ENCODE measurements at regions not wholly inside any gene's neighbourhood (a gene's known extent, or its start where the extent isn't known, plus 50 kb on each side); places are given as distances from the start of the nearest gene placed in this dataset.

GRCh38 chr12:4009979-4010704 lies 136.9 kb upstream of the PARP11 start:
- H3K27ac Mint-ChIP-seq = no peak overlapping the region
- no peaks in the 10 kb centered on the region for H3K36me3 Mint-ChIP-seq (ENCODE audit: low read depth)
- no peak for DNase-seq
- no peaks in the 10 kb centered on the region for H3K4me1 Mint-ChIP-seq
- H3K9me3 Mint-ChIP-seq = no peaks in the 10 kb centered on the region
- intact Hi-C loops (cut with micrococcal nuclease) = no loop called here
- H3K27me3 Mint-ChIP-seq = peaks cover 12% of the 10 kb centered on the region
- H3K4me3 Mint-ChIP-seq = no peak overlapping the region

GRCh38 chr12:4006743-4007142 lies 133.5 kb upstream of the PARP11 start:
- DNase-seq = no peak
- H3K36me3 Mint-ChIP-seq (ENCODE audit: low read depth) = no peaks in the 10 kb centered on the region
- H3K4me3 Mint-ChIP-seq = no peak overlapping the region
- intact Hi-C loops (cut with micrococcal nuclease) = no loop called here
- no peak overlapping the region for H3K27ac Mint-ChIP-seq
- H3K9me3 Mint-ChIP-seq = no peaks in the 10 kb centered on the region
- peaks cover 13% of the 10 kb centered on the region for H3K27me3 Mint-ChIP-seq
- no peaks in the 10 kb centered on the region for H3K4me1 Mint-ChIP-seq

GRCh38 chr12:4005851-4006430 lies 132.7 kb upstream of the PARP11 start:
- DNase-seq = no peak
- intact Hi-C loops (cut with micrococcal nuclease) = no loop called here
- H3K9me3 Mint-ChIP-seq = no peaks in the 10 kb centered on the region
- H3K4me1 Mint-ChIP-seq = no peaks in the 10 kb centered on the region
- peaks cover 12% of the 10 kb centered on the region for H3K27me3 Mint-ChIP-seq
- H3K36me3 Mint-ChIP-seq (ENCODE audit: low read depth) = no peaks in the 10 kb centered on the region
- H3K4me3 Mint-ChIP-seq = no peak overlapping the region
- no peak overlapping the region for H3K27ac Mint-ChIP-seq

- no peak for DNase-seq
- intact Hi-C loops (cut with micrococcal nuclease) = no loop called here
- Mint-ChIP-seq H3K4me3 (no peak overlapping the region), H3K4me1 (peaks cover 5% of the 10 kb centered on the region), H3K27me3 (peaks cover 12% of the 10 kb centered on the region), H3K9me3 (no peaks in the 10 kb centered on the region), H3K27ac (no peak overlapping the region), H3K36me3 (ENCODE audit: low read depth) (no peaks in the 10 kb centered on the region)
Measured at GRCh38 chr12:4003576-4003975, 130.4 kb upstream of the PARP11 start.

GRCh38 chr12:4002601-4003000 lies 129.4 kb upstream of the PARP11 start:
- intact Hi-C loops (cut with micrococcal nuclease) = no loop called here
- Mint-ChIP-seq H3K27me3 (peaks cover 12% of the 10 kb centered on the region), H3K9me3 (no peaks in the 10 kb centered on the region), H3K4me1 (peaks cover 5% of the 10 kb centered on the region), H3K27ac (no peak overlapping the region), H3K36me3 (ENCODE audit: low read depth) (no peaks in the 10 kb centered on the region), H3K4me3 (no peak overlapping the region)
- no peak for DNase-seq

- Mint-ChIP-seq H3K27ac (no peak overlapping the region), H3K4me1 (peaks cover 5% of the 10 kb centered on the region), H3K9me3 (no peaks in the 10 kb centered on the region), H3K27me3 (peaks cover 12% of the 10 kb centered on the region), H3K36me3 (ENCODE audit: low read depth) (no peaks in the 10 kb centered on the region), H3K4me3 (no peak overlapping the region)
- intact Hi-C loops (cut with micrococcal nuclease) = no loop called here
- no peak for DNase-seq
Measured at GRCh38 chr12:4001841-4002240, 128.6 kb upstream of the PARP11 start.

- no peak overlapping the region for H3K4me3 Mint-ChIP-seq
- no peaks in the 10 kb centered on the region for H3K36me3 Mint-ChIP-seq (ENCODE audit: low read depth)
- no peak for DNase-seq
- peaks cover 6% of the 10 kb centered on the region for H3K27me3 Mint-ChIP-seq
- intact Hi-C loops (cut with micrococcal nuclease) = no loop called here
- H3K4me1 Mint-ChIP-seq = peaks cover 5% of the 10 kb centered on the region
- no peak overlapping the region for H3K27ac Mint-ChIP-seq
- no peaks in the 10 kb centered on the region for H3K9me3 Mint-ChIP-seq
Measured at GRCh38 chr12:4001031-4001430, 127.8 kb upstream of the PARP11 start.

- H3K27ac Mint-ChIP-seq = peak overlapping the region; percentile 29
- intact Hi-C loops (cut with micrococcal nuclease) = loop anchor here (5.0 kb wide), 1 partner anchor 527 kb away; no protein-coding TSS in a partner anchor
- no peak overlapping the region for H3K4me3 Mint-ChIP-seq
- H3K36me3 Mint-ChIP-seq (ENCODE audit: low read depth) = no peaks in the 10 kb centered on the region
- no peak for DNase-seq
- no peaks in the 10 kb centered on the region for H3K9me3 Mint-ChIP-seq
- H3K4me1 Mint-ChIP-seq = peaks cover 5% of the 10 kb centered on the region
- peaks cover 2% of the 10 kb centered on the region for H3K27me3 Mint-ChIP-seq
Measured at GRCh38 chr12:3999904-4000303, 126.7 kb upstream of the PARP11 start.

- no peak overlapping the region for H3K4me3 Mint-ChIP-seq
- intact Hi-C loops (cut with micrococcal nuclease) = loop anchor here (5.0 kb wide), 1 partner anchor 528 kb away; no protein-coding TSS in a partner anchor
- H3K4me1 Mint-ChIP-seq = peaks cover 5% of the 10 kb centered on the region
- no peaks in the 10 kb centered on the region for H3K9me3 Mint-ChIP-seq
- H3K27ac Mint-ChIP-seq = no peak overlapping the region
- DNase-seq = no peak
- H3K27me3 Mint-ChIP-seq = peaks cover 3% of the 10 kb centered on the region
- H3K36me3 Mint-ChIP-seq (ENCODE audit: low read depth) = no peaks in the 10 kb centered on the region
Measured at GRCh38 chr12:3998968-3999792, 126.0 kb upstream of the PARP11 start.

- intact Hi-C loops (cut with micrococcal nuclease) = loop anchor here (5.0 kb wide), 1 partner anchor 529 kb away; no protein-coding TSS in a partner anchor
- no peak for DNase-seq
- H3K27ac Mint-ChIP-seq = no peak overlapping the region
- no peak overlapping the region for H3K4me3 Mint-ChIP-seq
- no peaks in the 10 kb centered on the region for H3K9me3 Mint-ChIP-seq
- H3K36me3 Mint-ChIP-seq (ENCODE audit: low read depth) = no peaks in the 10 kb centered on the region
- H3K27me3 Mint-ChIP-seq = peaks cover 7% of the 10 kb centered on the region
- H3K4me1 Mint-ChIP-seq = peaks cover 5% of the 10 kb centered on the region
Measured at GRCh38 chr12:3998397-3998796, 125.2 kb upstream of the PARP11 start.

- intact Hi-C loops (cut with micrococcal nuclease) = loop anchor here (5.0 kb wide), 1 partner anchor 531 kb away; no protein-coding TSS in a partner anchor
Measured at GRCh38 chr12:3996322-3996721, 123.1 kb upstream of the PARP11 start.

GRCh38 chr12:3995306-3995705 lies 122.1 kb upstream of the PARP11 start:
- H3K36me3 Mint-ChIP-seq (ENCODE audit: low read depth) = no peaks in the 10 kb centered on the region
- no peak overlapping the region for H3K27ac Mint-ChIP-seq
- no peak for DNase-seq
- H3K9me3 Mint-ChIP-seq = no peaks in the 10 kb centered on the region
- intact Hi-C loops (cut with micrococcal nuclease) = loop anchor here (1.0 to 5.0 kb wide), 4 partner anchors 111 to 532 kb away; no protein-coding TSS in a partner anchor
- H3K27me3 Mint-ChIP-seq = peaks cover 19% of the 10 kb centered on the region
- no peak overlapping the region for H3K4me3 Mint-ChIP-seq
- H3K4me1 Mint-ChIP-seq = peaks cover 3% of the 10 kb centered on the region

More at GRCh38 chr12:3996322-3996721, 123.1 kb upstream of the PARP11 start:
- no peaks in the 10 kb centered on the region for H3K36me3 Mint-ChIP-seq (ENCODE audit: low read depth)
- peaks cover 5% of the 10 kb centered on the region for H3K4me1 Mint-ChIP-seq
- no peak overlapping the region for H3K27ac Mint-ChIP-seq
- no peak overlapping the region for H3K4me3 Mint-ChIP-seq
- no peak for DNase-seq
- H3K9me3 Mint-ChIP-seq = no peaks in the 10 kb centered on the region
- peaks cover 19% of the 10 kb centered on the region for H3K27me3 Mint-ChIP-seq

GRCh38 chr12:3994500-3994899 lies 121.3 kb upstream of the PARP11 start:
- no peak for DNase-seq
- no peaks in the 10 kb centered on the region for H3K36me3 Mint-ChIP-seq (ENCODE audit: low read depth)
- H3K27me3 Mint-ChIP-seq = peaks cover 19% of the 10 kb centered on the region
- peaks cover under 1% of the 10 kb centered on the region for H3K4me1 Mint-ChIP-seq
- H3K27ac Mint-ChIP-seq = no peak overlapping the region
- no peaks in the 10 kb centered on the region for H3K9me3 Mint-ChIP-seq
- intact Hi-C loops (cut with micrococcal nuclease) = loop anchor here (2.0 kb wide), 2 partner anchors 110 to 112 kb away; no protein-coding TSS in a partner anchor
- no peak overlapping the region for H3K4me3 Mint-ChIP-seq

- H3K27me3 Mint-ChIP-seq = peaks cover 19% of the 10 kb centered on the region
- intact Hi-C loops (cut with micrococcal nuclease) = no loop called here
Measured at GRCh38 chr12:3992945-3993344, 119.7 kb upstream of the PARP11 start.

More at GRCh38 chr12:3992945-3993344, 119.7 kb upstream of the PARP11 start:
- H3K9me3 Mint-ChIP-seq = no peaks in the 10 kb centered on the region
- no peak overlapping the region for H3K27ac Mint-ChIP-seq
- H3K4me1 Mint-ChIP-seq = peaks cover 16% of the 10 kb centered on the region
- H3K36me3 Mint-ChIP-seq (ENCODE audit: low read depth) = no peaks in the 10 kb centered on the region
- H3K4me3 Mint-ChIP-seq = no peak overlapping the region
- no peak for DNase-seq
